ENCODE measurements at regions not wholly inside any gene's neighbourhood (a gene's known extent, or its start where the extent isn't known, plus 50 kb on each side); places are given as distances from the start of the nearest gene placed in this dataset.
A peak's percentile ranks its signal among the peaks of the same experiment; 100 is the strongest.

DNA sequence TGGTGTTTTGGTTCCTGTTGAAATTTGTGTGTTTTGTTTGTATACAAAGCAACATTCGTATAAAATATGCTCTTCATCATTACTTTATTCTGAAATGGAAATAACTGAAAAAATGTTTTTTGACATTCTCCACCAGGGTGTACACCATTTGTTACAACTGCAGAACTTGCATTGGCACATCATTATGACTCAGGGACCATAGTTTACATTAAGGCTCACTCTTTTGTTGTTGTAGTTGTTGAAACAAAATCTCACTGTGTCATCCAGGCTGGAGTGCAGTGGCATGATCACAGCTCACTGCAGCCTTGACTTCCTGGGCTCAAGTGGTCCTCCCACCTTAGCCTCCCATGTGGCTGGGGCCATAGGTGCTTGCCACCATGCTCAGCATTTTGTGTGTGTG, 676.6 kb downstream of the TDRD15 start:
- H2AK5ac ChIP-seq (ENCODE audit: low read depth, low read length), result no peak overlapping the region
- no peak overlapping the region for H2AK9ac ChIP-seq (replicated peaks; ENCODE audit: low read depth, low read length, poor library complexity)
- POLR2A ChIA-PET (ENCODE audit: unreplicated experiment), result no interaction called here
- dilution Hi-C loops (cut with HindIII; ENCODE audit: low sequenced_read_pairs, unreplicated experiment), result no loop called here
- H3K4me1 ChIP-seq (ENCODE audit: control insufficient read depth, insufficient read depth, low read length), result no peaks in the 10 kb centered on the region
- H3K36me3 ChIP-seq (ENCODE audit: control insufficient read depth, insufficient read depth, low read length), result no peaks in the 10 kb centered on the region
- BruUV-seq (replicated peaks), result no TSS peak
- no peak overlapping the region for H3K4me2 ChIP-seq (ENCODE audit: low read depth, low read length)
- H3K27me3 ChIP-seq (ENCODE audit: control insufficient read depth, insufficient read depth, low read length), result peaks cover 2% of the 10 kb centered on the region
- intact Hi-C loops (cut with micrococcal nuclease), result no loop called here
- H2AFZ ChIP-seq (replicated peaks; ENCODE audit: low read length, poor library complexity), result no peak overlapping the region
- no peak overlapping the region for H4K8ac ChIP-seq (ENCODE audit: low read depth in 2 of 2, low read length in 2 of 2)
- DNase-seq, result peak; percentile 67
- no peak overlapping the region for H3K14ac ChIP-seq (replicated peaks; ENCODE audit: low read depth, low read length)
- CTCF ChIA-PET, result no interaction called here
- no peak overlapping the region for H3K9ac ChIP-seq (ENCODE audit: low read depth, low read length)
- H3K4ac ChIP-seq (ENCODE audit: low read depth, low read length), result no peak overlapping the region
- H4K91ac ChIP-seq (ENCODE audit: insufficient read depth, low read depth, low read length), result no peak overlapping the region
- peak; percentile 49 for ATAC-seq (ENCODE audit: low read depth)
- WGBS, 2 experiments (ENCODE audit: extremely low coverage in 2 of 2, insufficient read length in 1 of 2), result no CpG with 5 or more reads among the region's 1 CpG
- no peaks in the 10 kb centered on the region for H3K79me1 ChIP-seq (ENCODE audit: low read depth in 1 of 2, low read length in 2 of 2)
- no peak overlapping the region for H3K56ac ChIP-seq (ENCODE audit: extremely low read depth, insufficient read depth, low read length)
- H3K9me3 ChIP-seq (ENCODE audit: control insufficient read depth, insufficient read depth, low read length), result peaks cover 2% of the 10 kb centered on the region
- no peak overlapping the region for H4K5ac ChIP-seq (ENCODE audit: low read depth, low read length)
- H3K9me1 ChIP-seq (ENCODE audit: insufficient read depth, low read length), result no peaks in the 10 kb centered on the region
- no peak overlapping the region for H3K23ac ChIP-seq (ENCODE audit: low read depth, low read length)
- no peak overlapping the region for H2BK15ac ChIP-seq (ENCODE audit: low read depth, low read length)
- H3K27ac ChIP-seq (ENCODE audit: insufficient read depth, low read length), result no peak overlapping the region
- no peaks in the 10 kb centered on the region for H4K20me1 ChIP-seq (ENCODE audit: insufficient read depth, low read length)
- H3K4me3 ChIP-seq (ENCODE audit: insufficient read depth, low read depth, low read length), result no peak overlapping the region
- TF ChIP-seq CEBPB (IDR thresholded peaks at IDR 0.05; ENCODE audit: low read depth, low read length), result peak; percentile 34; the same call in 1 of the 2 replicates
- TF ChIP-seq, protein P1, sequence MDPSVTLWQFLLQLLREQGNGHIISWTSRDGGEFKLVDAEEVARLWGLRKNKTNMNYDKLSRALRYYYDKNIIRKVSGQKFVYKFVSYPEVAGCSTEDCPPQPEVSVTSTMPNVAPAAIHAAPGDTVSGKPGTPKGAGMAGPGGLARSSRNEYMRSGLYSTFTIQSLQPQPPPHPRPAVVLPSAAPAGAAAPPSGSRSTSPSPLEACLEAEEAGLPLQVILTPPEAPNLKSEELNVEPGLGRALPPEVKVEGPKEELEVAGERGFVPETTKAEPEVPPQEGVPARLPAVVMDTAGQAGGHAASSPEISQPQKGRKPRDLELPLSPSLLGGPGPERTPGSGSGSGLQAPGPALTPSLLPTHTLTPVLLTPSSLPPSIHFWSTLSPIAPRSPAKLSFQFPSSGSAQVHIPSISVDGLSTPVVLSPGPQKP (IDR thresholded peaks at IDR 0.05; ENCODE audit: borderline replicate concordance, low read depth, low read length), result no peak
- in situ Hi-C loops (cut with MboI; ENCODE audit: low sequenced_read_pairs), result no loop called here
- H3K18ac ChIP-seq (ENCODE audit: low read depth, low read length), result no peak overlapping the region
- H2BK20ac ChIP-seq (ENCODE audit: low read depth, low read length), result no peak overlapping the region
- H2BK5ac ChIP-seq (ENCODE audit: low read depth, low read length, poor library complexity, severe bottlenecking), result no peak overlapping the region
- no peak overlapping the region for H2BK120ac ChIP-seq (ENCODE audit: low read depth, low read length)

All from IMR-90 (cell line).